Astrocyte (in vitro differentiated cells and primary cell): ENCODE measurements at regions not wholly inside any gene's neighbourhood (a gene's known extent, or its start where the extent isn't known, plus 50 kb on each side); places are given as distances from the start of the nearest gene placed in this dataset.

ENCODE experiments used
- DNase-seq: peaks from one replicate; pipeline ENCODE4 v3.0.0-alpha.2; 2010; ENCODE audit warnings: low read depth
- FAIRE-seq: peaks from 2 replicates; lab custom pipeline; 2011; peaks lifted over from hg19 to GRCh38; lab: Jason Lieb, UNC
- H2AFZ ChIP-seq: 2 replicates; pipeline ENCODE4 v1.6.0; 2012; ENCODE audit warnings: low read depth, low read length, inconsistent platforms
- H3K27ac ChIP-seq: 2 replicates; pipeline ENCODE4 v1.5.1; 2011; ENCODE audit warnings: low read depth, low read length, inconsistent platforms
- H3K27me3 ChIP-seq: 2 replicates; pipeline ENCODE4 v1.6.0; 2011; ENCODE audit warnings: low read length, inconsistent platforms; ENCODE audit not compliant: insufficient read depth
- H3K36me3 ChIP-seq: 2 replicates; pipeline ENCODE4 v1.5.1; 2011; ENCODE audit warnings: low read length, inconsistent platforms; ENCODE audit not compliant: insufficient read depth
- H3K4me1 ChIP-seq: 2 replicates; pipeline ENCODE4 v1.5.1; 2011; ENCODE audit warnings: low read length, inconsistent platforms; ENCODE audit not compliant: insufficient read depth
- H3K4me2 ChIP-seq: 2 replicates; pipeline ENCODE4 v1.6.0; 2012; ENCODE audit warnings: low read length, inconsistent platforms
- H3K4me3 ChIP-seq: 2 replicates; pipeline ENCODE4 v1.5.1; 2011; ENCODE audit warnings: low read depth, mild to moderate bottlenecking, low read length, inconsistent platforms; ENCODE audit not compliant: insufficient read depth
- H3K79me2 ChIP-seq: 2 replicates; pipeline ENCODE4 v1.6.0; 2012; ENCODE audit warnings: mild to moderate bottlenecking, low read length, inconsistent platforms; ENCODE audit not compliant: insufficient read depth
- H3K9ac ChIP-seq: 2 replicates; pipeline ENCODE4 v1.6.0; 2012; ENCODE audit warnings: mild to moderate bottlenecking, low read length, inconsistent platforms
- H3K9me3 ChIP-seq: 2 replicates; pipeline ENCODE4 v1.5.1; 2012; ENCODE audit warnings: low read depth, mild to moderate bottlenecking, low read length, inconsistent platforms; ENCODE audit not compliant: insufficient read depth
- H4K20me1 ChIP-seq: 2 replicates; pipeline ENCODE4 v1.6.0; 2012; ENCODE audit warnings: low read length, inconsistent platforms; ENCODE audit not compliant: insufficient read depth
- H3K27ac Mint-ChIP-seq: one replicate; pipeline ENCODE4 v1.8.0; 2021; ENCODE audit warnings: mild to moderate bottlenecking, mixed read lengths; ENCODE audit not compliant: unreplicated experiment
- H3K27me3 Mint-ChIP-seq: one replicate; pipeline ENCODE4 v1.8.0; 2021; ENCODE audit warnings: low read depth, mixed read lengths; ENCODE audit not compliant: unreplicated experiment
- H3K36me3 Mint-ChIP-seq: one replicate; pipeline ENCODE4 v1.8.0; 2021; ENCODE audit warnings: low read depth, mixed read lengths; ENCODE audit not compliant: unreplicated experiment
- H3K4me1 Mint-ChIP-seq: one replicate; pipeline ENCODE4 v1.8.0; 2021; ENCODE audit warnings: low read depth, mixed read lengths; ENCODE audit not compliant: unreplicated experiment
- H3K4me3 Mint-ChIP-seq: one replicate; pipeline ENCODE4 v1.8.0; 2021; ENCODE audit warnings: mild to moderate bottlenecking, moderate library complexity, mixed read lengths; ENCODE audit not compliant: unreplicated experiment
- H3K9me3 Mint-ChIP-seq: one replicate; pipeline ENCODE4 v1.8.0; 2021; ENCODE audit warnings: mild to moderate bottlenecking, mixed read lengths; ENCODE audit not compliant: unreplicated experiment
- CTCF ChIP-seq: IDR thresholded peaks from 2 replicates; pipeline ENCODE4 v1.5.1; 2011; ENCODE audit warnings: low read depth, mild to moderate bottlenecking, inconsistent platforms, low read length, moderate library complexity; ENCODE audit not compliant: insufficient read depth
- EZH2 ChIP-seq: IDR thresholded peaks from 2 replicates; pipeline ENCODE4 v1.6.1; 2012; ENCODE audit warnings: mild to moderate bottlenecking, low read length, inconsistent platforms; ENCODE audit not compliant: insufficient read depth

- FAIRE-seq (no peak), DNase-seq (no peak)
- H3K36me3 Mint-ChIP-seq, result no peaks in the 10 kb centered on the region
- H2AFZ ChIP-seq, result peak overlapping the region; percentile 1
- H3K4me3 ChIP-seq, result no peak overlapping the region
- no peak overlapping the region for H3K4me2 ChIP-seq
- H4K20me1 ChIP-seq, result no peaks in the 10 kb centered on the region
- H3K27me3 ChIP-seq, result no peaks in the 10 kb centered on the region
- H3K4me1 Mint-ChIP-seq, result peaks cover 4% of the 10 kb centered on the region
- no peak overlapping the region for H3K9ac ChIP-seq
- no peaks in the 10 kb centered on the region for H3K79me2 ChIP-seq
- H3K9me3 ChIP-seq, result no peaks in the 10 kb centered on the region
- TF ChIP-seq EZH2 (no peak), CTCF (no peak)
- H3K27ac ChIP-seq, result no peak overlapping the region
- no peaks in the 10 kb centered on the region for H3K36me3 ChIP-seq
- H3K4me1 ChIP-seq, result peaks cover 8% of the 10 kb centered on the region
- no peak overlapping the region for H3K27ac Mint-ChIP-seq
- no peaks in the 10 kb centered on the region for H3K27me3 Mint-ChIP-seq
- no peak overlapping the region for H3K4me3 Mint-ChIP-seq
- no peaks in the 10 kb centered on the region for H3K9me3 Mint-ChIP-seq
These were observed 707.9 kb upstream of the NRSN1 start for GRCh38 chr6:23418095-23418494.

- Histone ChIP-seq H3K4me1 (peaks cover under 1% of the 10 kb centered on the region), H4K20me1 (no peaks in the 10 kb centered on the region), H3K9me3 (no peaks in the 10 kb centered on the region), H3K36me3 (no peaks in the 10 kb centered on the region), H3K4me2 (no peak overlapping the region), H3K79me2 (no peaks in the 10 kb centered on the region), H3K9ac (no peak overlapping the region), H3K27ac (no peak overlapping the region), H3K4me3 (no peak overlapping the region), H3K27me3 (no peaks in the 10 kb centered on the region), H2AFZ (no peak overlapping the region)
- Mint-ChIP-seq H3K4me1 (peaks cover under 1% of the 10 kb centered on the region), H3K9me3 (no peaks in the 10 kb centered on the region), H3K36me3 (no peaks in the 10 kb centered on the region), H3K27ac (no peak overlapping the region), H3K27me3 (no peaks in the 10 kb centered on the region), H3K4me3 (no peak overlapping the region)
- FAIRE-seq (no peak), DNase-seq (no peak)
- no peak for TF ChIP-seq EZH2
- no peak for TF ChIP-seq CTCF
These were observed 707.0 kb upstream of the NRSN1 start for GRCh38 chr6:23419046-23419445.

- Mint-ChIP-seq H3K4me3 (no peak overlapping the region), H3K9me3 (no peaks in the 10 kb centered on the region), H3K4me1 (no peaks in the 10 kb centered on the region), H3K27me3 (no peaks in the 10 kb centered on the region), H3K27ac (no peak overlapping the region), H3K36me3 (no peaks in the 10 kb centered on the region)
- H2AFZ ChIP-seq, result no peak overlapping the region
- H3K27ac ChIP-seq, result no peak overlapping the region
- H3K4me1 ChIP-seq, result no peaks in the 10 kb centered on the region
- no peak overlapping the region for H3K4me2 ChIP-seq
- H3K79me2 ChIP-seq, result no peaks in the 10 kb centered on the region
- TF ChIP-seq CTCF (no peak), EZH2 (no peak)
- FAIRE-seq (no peak), DNase-seq (no peak)
- no peaks in the 10 kb centered on the region for H4K20me1 ChIP-seq
- no peaks in the 10 kb centered on the region for H3K9me3 ChIP-seq
- H3K9ac ChIP-seq, result no peak overlapping the region
- no peak overlapping the region for H3K4me3 ChIP-seq
- H3K27me3 ChIP-seq, result no peaks in the 10 kb centered on the region
- no peaks in the 10 kb centered on the region for H3K36me3 ChIP-seq
These were observed 705.2 kb upstream of the NRSN1 start for GRCh38 chr6:23420659-23421350.
